ENCODE measurements at regions not wholly inside any gene's neighbourhood (a gene's known extent, or its start where the extent isn't known, plus 50 kb on each side); places are given as distances from the start of the nearest gene placed in this dataset.

GRCh38 chr6:109303164-109303563 lies 79.1 kb downstream of the CD164 start:
- no peak for TF ChIP-seq POLR2A (IDR thresholded peaks at IDR 0.05; ENCODE audit: low read depth, low read length)
- no peak for TF ChIP-seq POLR2AphosphoS5 (IDR thresholded peaks at IDR 0.05; ENCODE audit: low read depth, low read length)
- no peak for TF ChIP-seq TAF1 (IDR thresholded peaks at IDR 0.05; ENCODE audit: low read depth, low read length)
- TF ChIP-seq POU2F2 (IDR thresholded peaks at IDR 0.05; ENCODE audit: low read depth, low read length): no peak

All from GM12891 (cell line).